GM06990 (cell line): ENCODE measurements at regions not wholly inside any gene's neighbourhood (a gene's known extent, or its start where the extent isn't known, plus 50 kb on each side); places are given as distances from the start of the nearest gene placed in this dataset.

Source experiments
- DNase-seq: peaks from one replicate; pipeline ENCODE4 v3.0.0-alpha.2; 2011; ENCODE audit not compliant: insufficient read length; ENCODE audit errors: extremely low read depth
- H3K27me3 ChIP-seq: replicated peaks from 2 replicates; pipeline ENCODE4 v1.6.0; 2011; ENCODE audit warnings: low read length; ENCODE audit not compliant: control insufficient read depth, insufficient read depth
- H3K36me3 ChIP-seq: 2 replicates; pipeline ENCODE4 v1.5.1; 2011; ENCODE audit warnings: low read length; ENCODE audit not compliant: control insufficient read depth, insufficient read depth
- H3K4me3 ChIP-seq: replicated peaks from 2 replicates; pipeline ENCODE4 v1.5.1; 2011; ENCODE audit warnings: low read depth, mild to moderate bottlenecking, control low read depth, low read length
- TF ChIP-seq, protein P1 (sequence below): IDR thresholded peaks from 2 replicates; pipeline ENCODE4 v1.5.1; 2011; ENCODE audit warnings: low read length, control low read depth, mild to moderate bottlenecking, inconsistent platforms; ENCODE audit not compliant: insufficient read depth, poor library complexity, severe bottlenecking

DNA sequence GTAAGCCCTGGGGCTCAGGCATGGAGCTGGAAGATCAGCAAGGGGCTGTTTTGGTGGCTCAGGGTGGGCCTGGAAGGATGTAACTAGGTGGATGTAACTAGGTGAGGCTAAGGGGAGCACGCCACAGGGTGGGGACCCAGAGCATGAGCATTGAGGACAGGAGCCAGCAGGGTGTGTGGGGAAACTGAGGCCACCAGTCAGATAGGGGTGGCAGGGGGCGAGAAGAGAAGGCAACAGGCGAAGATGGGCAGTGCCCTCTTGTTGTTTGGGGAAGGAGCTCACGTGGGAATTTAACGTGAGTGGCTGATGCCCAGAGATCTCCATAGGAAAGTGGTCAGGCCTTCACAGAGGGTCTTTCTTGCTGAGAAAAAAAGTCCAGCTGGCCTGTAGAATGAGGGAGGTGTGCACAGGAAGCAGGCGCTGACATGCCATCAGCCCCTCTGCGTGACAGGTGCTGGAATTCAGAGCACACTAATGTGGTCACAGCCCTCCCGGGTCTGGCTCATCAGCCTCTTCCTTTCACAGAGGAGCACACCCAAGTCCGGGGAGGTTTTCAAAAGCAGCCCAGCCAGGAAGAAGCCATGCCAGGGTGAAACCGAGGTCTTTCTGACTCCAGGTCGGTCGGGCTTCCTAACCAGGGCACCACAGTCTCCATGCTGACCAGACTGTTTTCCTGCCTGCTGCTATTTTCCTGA, 54.6 kb upstream of the PAX6 start:
- H3K27me3 ChIP-seq, result no peaks in the 10 kb centered on the region; the same call in 1 of the 2 replicates
- no peak overlapping the region for H3K4me3 ChIP-seq
- DNase-seq, result no peak
- TF ChIP-seq, protein P1, sequence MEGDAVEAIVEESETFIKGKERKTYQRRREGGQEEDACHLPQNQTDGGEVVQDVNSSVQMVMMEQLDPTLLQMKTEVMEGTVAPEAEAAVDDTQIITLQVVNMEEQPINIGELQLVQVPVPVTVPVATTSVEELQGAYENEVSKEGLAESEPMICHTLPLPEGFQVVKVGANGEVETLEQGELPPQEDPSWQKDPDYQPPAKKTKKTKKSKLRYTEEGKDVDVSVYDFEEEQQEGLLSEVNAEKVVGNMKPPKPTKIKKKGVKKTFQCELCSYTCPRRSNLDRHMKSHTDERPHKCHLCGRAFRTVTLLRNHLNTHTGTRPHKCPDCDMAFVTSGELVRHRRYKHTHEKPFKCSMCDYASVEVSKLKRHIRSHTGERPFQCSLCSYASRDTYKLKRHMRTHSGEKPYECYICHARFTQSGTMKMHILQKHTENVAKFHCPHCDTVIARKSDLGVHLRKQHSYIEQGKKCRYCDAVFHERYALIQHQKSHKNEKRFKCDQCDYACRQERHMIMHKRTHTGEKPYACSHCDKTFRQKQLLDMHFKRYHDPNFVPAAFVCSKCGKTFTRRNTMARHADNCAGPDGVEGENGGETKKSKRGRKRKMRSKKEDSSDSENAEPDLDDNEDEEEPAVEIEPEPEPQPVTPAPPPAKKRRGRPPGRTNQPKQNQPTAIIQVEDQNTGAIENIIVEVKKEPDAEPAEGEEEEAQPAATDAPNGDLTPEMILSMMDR, result no peak
- H3K36me3 ChIP-seq, result no peaks in the 10 kb centered on the region

DNA sequence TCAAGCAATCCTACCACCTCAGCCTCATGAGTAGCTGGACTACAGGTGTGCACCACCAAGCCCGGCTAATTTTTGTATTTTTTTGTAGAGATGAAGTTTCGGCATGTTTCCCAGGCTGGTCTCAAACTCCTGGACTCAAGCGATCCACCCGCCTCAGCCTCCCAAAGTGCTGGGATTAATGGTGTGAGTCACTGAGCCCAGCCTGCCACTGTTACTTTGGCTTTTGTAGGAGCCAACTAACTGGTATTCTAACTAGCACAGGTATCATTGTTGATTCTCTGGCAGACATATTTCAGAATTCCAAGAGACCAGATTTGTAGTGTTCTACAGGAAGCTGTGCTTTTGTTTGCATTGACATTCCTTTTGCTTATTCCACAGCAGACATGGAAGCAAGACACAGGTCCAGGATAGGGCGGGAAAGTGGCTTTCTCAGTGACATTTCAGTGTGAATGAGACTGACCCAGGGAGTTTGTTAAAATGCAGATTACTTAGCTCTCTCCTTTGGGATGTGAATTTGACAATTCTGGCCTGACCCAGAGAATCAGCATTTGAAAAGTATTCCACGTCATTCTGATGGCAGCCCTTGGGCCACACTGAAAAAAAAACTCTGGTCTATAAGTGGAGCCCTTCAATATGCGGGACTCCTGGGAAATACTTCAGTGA, 52.2 kb upstream of the PAX6 start:
- TF ChIP-seq, protein P1, result no peak
- H3K4me3 ChIP-seq, result no peak overlapping the region
- no peaks in the 10 kb centered on the region for H3K36me3 ChIP-seq
- no peaks in the 10 kb centered on the region; the same call in 1 of the 2 replicates for H3K27me3 ChIP-seq
- no peak for DNase-seq

DNA sequence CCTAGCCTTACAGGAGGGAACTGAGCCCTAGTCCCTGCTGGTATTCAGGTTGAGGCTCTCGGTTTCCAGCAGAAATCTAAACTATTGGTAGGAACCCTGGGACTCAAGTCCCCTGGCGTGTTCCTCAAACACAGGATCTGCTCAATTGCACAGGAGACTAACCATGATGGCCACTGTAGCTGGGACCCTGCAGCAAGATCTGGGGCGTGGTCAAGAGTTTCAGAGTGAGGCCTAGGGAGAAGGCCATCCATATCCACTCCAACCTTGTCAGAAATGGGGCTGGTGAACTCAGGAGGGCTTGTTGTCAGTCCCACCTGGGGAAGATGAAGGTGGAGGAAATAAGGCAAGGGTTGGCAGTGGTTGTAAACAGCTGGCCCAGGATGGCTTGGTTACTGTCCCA, 49.9 kb upstream of the PAX6 start:
- TF ChIP-seq, protein P1, result no peak
- no peak overlapping the region for H3K4me3 ChIP-seq
- no peak for DNase-seq
- H3K27me3 ChIP-seq, result no peaks in the 10 kb centered on the region; the same call in 1 of the 2 replicates
- no peaks in the 10 kb centered on the region for H3K36me3 ChIP-seq
